ENCODE measurements at regions not wholly inside any gene's neighbourhood (a gene's known extent, or its start where the extent isn't known, plus 50 kb on each side); places are given as distances from the start of the nearest gene placed in this dataset.

- TF ChIP-seq, protein P1, sequence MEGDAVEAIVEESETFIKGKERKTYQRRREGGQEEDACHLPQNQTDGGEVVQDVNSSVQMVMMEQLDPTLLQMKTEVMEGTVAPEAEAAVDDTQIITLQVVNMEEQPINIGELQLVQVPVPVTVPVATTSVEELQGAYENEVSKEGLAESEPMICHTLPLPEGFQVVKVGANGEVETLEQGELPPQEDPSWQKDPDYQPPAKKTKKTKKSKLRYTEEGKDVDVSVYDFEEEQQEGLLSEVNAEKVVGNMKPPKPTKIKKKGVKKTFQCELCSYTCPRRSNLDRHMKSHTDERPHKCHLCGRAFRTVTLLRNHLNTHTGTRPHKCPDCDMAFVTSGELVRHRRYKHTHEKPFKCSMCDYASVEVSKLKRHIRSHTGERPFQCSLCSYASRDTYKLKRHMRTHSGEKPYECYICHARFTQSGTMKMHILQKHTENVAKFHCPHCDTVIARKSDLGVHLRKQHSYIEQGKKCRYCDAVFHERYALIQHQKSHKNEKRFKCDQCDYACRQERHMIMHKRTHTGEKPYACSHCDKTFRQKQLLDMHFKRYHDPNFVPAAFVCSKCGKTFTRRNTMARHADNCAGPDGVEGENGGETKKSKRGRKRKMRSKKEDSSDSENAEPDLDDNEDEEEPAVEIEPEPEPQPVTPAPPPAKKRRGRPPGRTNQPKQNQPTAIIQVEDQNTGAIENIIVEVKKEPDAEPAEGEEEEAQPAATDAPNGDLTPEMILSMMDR (IDR thresholded peaks at IDR 0.05; ENCODE audit: insufficient read depth, low read length, poor library complexity, severe bottlenecking): no peak
- Histone ChIP-seq H3K27me3 (ENCODE audit: control insufficient read depth, insufficient read depth, low read length) (no peaks in the 10 kb centered on the region), H3K4me3 (ENCODE audit: low read depth, low read length) (no peak overlapping the region), H3K36me3 (ENCODE audit: control insufficient read depth, insufficient read depth, low read length) (no peaks in the 10 kb centered on the region)
- no peak for DNase-seq (ENCODE audit: low read depth)
Observed at GRCh38 chr7:115632636-115633035, 397.9 kb downstream of the TFEC start.

DNA sequence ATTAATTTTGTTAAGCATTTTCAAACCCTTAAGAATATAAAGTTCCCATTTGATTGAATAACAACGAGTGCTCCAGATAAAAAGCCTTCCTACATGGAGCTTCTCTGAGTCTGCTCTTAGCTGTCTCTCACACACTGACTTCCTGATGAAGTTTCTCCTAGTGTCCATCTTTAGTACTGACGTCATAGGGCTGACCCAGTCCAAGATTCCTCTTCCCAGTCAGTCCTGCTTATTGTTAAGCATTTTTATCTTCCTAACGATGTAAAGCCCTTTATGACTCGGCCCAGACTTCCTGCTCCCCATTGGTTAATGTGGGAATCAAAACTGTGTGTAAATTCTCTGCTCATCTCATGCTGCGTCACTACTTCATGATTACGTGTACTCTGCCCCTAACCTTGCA is 398.8 kb downstream of the TFEC start:
- no peak for DNase-seq (ENCODE audit: low read depth)

DNA sequence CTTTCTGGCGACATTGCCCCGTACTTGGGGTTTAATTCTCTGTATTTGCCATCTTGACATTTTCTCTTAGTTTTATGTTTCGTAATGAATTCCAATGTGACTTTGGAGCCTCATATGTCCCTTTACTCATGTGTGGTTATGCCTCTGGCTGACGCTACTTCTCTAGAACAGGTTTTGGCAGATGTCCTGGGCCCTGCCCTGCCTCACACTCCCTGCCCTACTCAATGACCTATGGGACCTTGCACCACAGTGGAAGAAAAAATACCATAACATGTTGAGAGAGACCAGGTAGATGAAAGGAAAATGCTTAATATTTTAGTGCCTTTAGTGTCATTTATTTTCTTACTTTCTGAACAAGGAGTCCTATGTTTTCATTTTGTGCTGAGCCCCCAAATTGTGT is 400.5 kb downstream of the TFEC start:
- TF ChIP-seq, protein P1 (IDR thresholded peaks at IDR 0.05; ENCODE audit: insufficient read depth, low read length, poor library complexity, severe bottlenecking): no peak
- Histone ChIP-seq H3K36me3 (ENCODE audit: control insufficient read depth, insufficient read depth, low read length) (no peaks in the 10 kb centered on the region), H3K27me3 (ENCODE audit: control insufficient read depth, insufficient read depth, low read length) (no peaks in the 10 kb centered on the region), H3K4me3 (ENCODE audit: low read depth, low read length) (no peak overlapping the region)
- DNase-seq (ENCODE audit: low read depth): no peak

More for the DNA sequence above, 398.8 kb downstream of the TFEC start:
- TF ChIP-seq, protein P1 (IDR thresholded peaks at IDR 0.05; ENCODE audit: insufficient read depth, low read length, poor library complexity, severe bottlenecking): no peak
- no peaks in the 10 kb centered on the region for H3K27me3 ChIP-seq (ENCODE audit: control insufficient read depth, insufficient read depth, low read length)
- no peak overlapping the region for H3K4me3 ChIP-seq (ENCODE audit: low read depth, low read length)
- H3K36me3 ChIP-seq (ENCODE audit: control insufficient read depth, insufficient read depth, low read length): no peaks in the 10 kb centered on the region

- no peak for DNase-seq (ENCODE audit: low read depth)
- TF ChIP-seq, protein P1 (IDR thresholded peaks at IDR 0.05; ENCODE audit: insufficient read depth, low read length, poor library complexity, severe bottlenecking): no peak
- H3K4me3 ChIP-seq (ENCODE audit: low read depth, low read length): no peak overlapping the region
- no peaks in the 10 kb centered on the region for H3K36me3 ChIP-seq (ENCODE audit: control insufficient read depth, insufficient read depth, low read length)
- no peaks in the 10 kb centered on the region for H3K27me3 ChIP-seq (ENCODE audit: control insufficient read depth, insufficient read depth, low read length)
Observed at GRCh38 chr7:115618676-115619075, 411.9 kb downstream of the TFEC start.

- no peaks in the 10 kb centered on the region for H3K27me3 ChIP-seq (ENCODE audit: control insufficient read depth, insufficient read depth, low read length)
- TF ChIP-seq, protein P1 (IDR thresholded peaks at IDR 0.05; ENCODE audit: insufficient read depth, low read length, poor library complexity, severe bottlenecking): no peak
- no peak overlapping the region for H3K4me3 ChIP-seq (ENCODE audit: low read depth, low read length)
- no peak for DNase-seq (ENCODE audit: low read depth)
- H3K36me3 ChIP-seq (ENCODE audit: control insufficient read depth, insufficient read depth, low read length): no peaks in the 10 kb centered on the region
Observed at GRCh38 chr7:115613836-115614235, 416.7 kb downstream of the TFEC start.

GRCh38 chr7:115603416-115603815 is 427.1 kb downstream of the TFEC start:
- TF ChIP-seq, protein P1 (IDR thresholded peaks at IDR 0.05; ENCODE audit: insufficient read depth, low read length, poor library complexity, severe bottlenecking): peak; percentile 10
- H3K36me3 ChIP-seq (ENCODE audit: control insufficient read depth, insufficient read depth, low read length): no peaks in the 10 kb centered on the region

More at GRCh38 chr7:115603416-115603815, 427.1 kb downstream of the TFEC start:
- Histone ChIP-seq H3K4me3 (ENCODE audit: low read depth, low read length) (no peak overlapping the region), H3K27me3 (ENCODE audit: control insufficient read depth, insufficient read depth, low read length) (no peaks in the 10 kb centered on the region)
- no peak for DNase-seq (ENCODE audit: low read depth)
